ENCODE measurements at regions not wholly inside any gene's neighbourhood (a gene's known extent, or its start where the extent isn't known, plus 50 kb on each side); places are given as distances from the start of the nearest gene placed in this dataset.

DNA sequence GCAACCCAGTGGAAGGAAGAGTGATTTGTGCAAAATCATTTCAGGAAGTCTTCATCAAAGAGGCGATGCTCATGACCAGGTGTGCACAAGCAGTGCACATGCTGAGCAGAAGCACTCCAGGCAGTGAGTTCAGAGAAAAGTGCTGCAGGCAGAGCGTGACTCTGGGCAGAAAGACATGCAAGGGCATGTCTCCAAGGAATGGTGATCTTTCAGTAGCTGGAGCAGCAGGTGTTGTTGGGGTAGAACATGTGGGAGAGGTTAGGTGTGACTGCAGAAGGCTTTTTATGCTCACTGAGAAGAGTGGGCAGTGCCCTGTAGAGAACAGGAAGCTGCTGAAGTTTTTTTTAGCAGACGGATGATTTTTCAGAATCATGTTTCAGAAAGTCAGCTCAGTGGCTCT is 545.4 kb upstream of the TLE4 start (continued):
- no peak for TF ChIP-seq FOSL1 (IDR thresholded peaks at IDR 0.05; ENCODE audit: insufficient read depth, low read depth, low read length)
